ENCODE measurements at regions not wholly inside any gene's neighbourhood (a gene's known extent, or its start where the extent isn't known, plus 50 kb on each side); places are given as distances from the start of the nearest gene placed in this dataset.
"Not testable (repeated sequence)": the region's sequence is repeated elsewhere in the genome, so short reads cannot be mapped to it uniquely, and the experiment has no call there.

GRCh38 chr2:234406085-234406484, 90.8 kb downstream of the ARL4C start:
- DNase-seq (ENCODE audit: low read depth, low spot score) = no peak

GRCh38 chr2:234405462-234405861, 91.4 kb downstream of the ARL4C start:
- no peak for DNase-seq (ENCODE audit: low read depth, low spot score)

GRCh38 chr2:234404957-234405356, 91.9 kb downstream of the ARL4C start:
- no peak for DNase-seq (ENCODE audit: low read depth, low spot score)

- no peak for DNase-seq (ENCODE audit: low read depth, low spot score)
These were observed 93.1 kb downstream of the ARL4C start for GRCh38 chr2:234403751-234404150.

GRCh38 chr2:234403074-234403473, 93.8 kb downstream of the ARL4C start:
- no peak for DNase-seq (ENCODE audit: low read depth, low spot score)

GRCh38 chr2:234401426-234401825, 95.5 kb downstream of the ARL4C start:
- no peak for DNase-seq (ENCODE audit: low read depth, low spot score)

GRCh38 chr2:234399451-234400246, 97.2 kb downstream of the ARL4C start:
- DNase-seq (ENCODE audit: low read depth, low spot score) = no peak

GRCh38 chr2:234398531-234398930, 98.3 kb downstream of the ARL4C start:
- no peak for DNase-seq (ENCODE audit: low read depth, low spot score)

- no peak for DNase-seq (ENCODE audit: low read depth, low spot score)
These were observed 100.9 kb downstream of the ARL4C start for GRCh38 chr2:234395891-234396420.

- DNase-seq (ENCODE audit: low read depth, low spot score) = no peak
These were observed 102.4 kb downstream of the ARL4C start for GRCh38 chr2:234394450-234394849.

- DNase-seq (ENCODE audit: low read depth, low spot score) = no peak
These were observed 103.5 kb downstream of the ARL4C start for GRCh38 chr2:234393354-234393753.

- no peak for DNase-seq (ENCODE audit: low read depth, low spot score)
These were observed 104.8 kb downstream of the ARL4C start for GRCh38 chr2:234392041-234392615.

GRCh38 chr2:234391625-234392024, 105.3 kb downstream of the ARL4C start:
- no peak for DNase-seq (ENCODE audit: low read depth, low spot score)

- not testable (repeated sequence) for DNase-seq (ENCODE audit: low read depth, low spot score)
These were observed 107.2 kb downstream of the ARL4C start for GRCh38 chr2:234389661-234390060.

- no peak for DNase-seq (ENCODE audit: low read depth, low spot score)
These were observed 108.3 kb downstream of the ARL4C start for GRCh38 chr2:234388591-234388990.

- no peak for DNase-seq (ENCODE audit: low read depth, low spot score)
These were observed 109.9 kb downstream of the ARL4C start for GRCh38 chr2:234386971-234387370.

- DNase-seq (ENCODE audit: low read depth, low spot score) = no peak
These were observed 114.8 kb downstream of the ARL4C start for GRCh38 chr2:234382131-234382530.

- DNase-seq (ENCODE audit: low read depth, low spot score) = not testable (repeated sequence)
These were observed 117.9 kb downstream of the ARL4C start for GRCh38 chr2:234378958-234379357.

- DNase-seq (ENCODE audit: low read depth, low spot score) = no peak
These were observed 118.4 kb downstream of the ARL4C start for GRCh38 chr2:234378440-234378839.

- no peak for DNase-seq (ENCODE audit: low read depth, low spot score)
These were observed 119.0 kb downstream of the ARL4C start for GRCh38 chr2:234377761-234378391.

GRCh38 chr2:234376229-234376628, 120.7 kb downstream of the ARL4C start:
- DNase-seq (ENCODE audit: low read depth, low spot score) = no peak

GRCh38 chr2:234375176-234375880, 121.6 kb downstream of the ARL4C start:
- DNase-seq (ENCODE audit: low read depth, low spot score) = no peak

All from smooth muscle cell of the brain vasculature (primary cell).